ENCODE measurements at regions not wholly inside any gene's neighbourhood (a gene's known extent, or its start where the extent isn't known, plus 50 kb on each side); places are given as distances from the start of the nearest gene placed in this dataset.

- no peaks in the 10 kb centered on the region for H3K4me1 ChIP-seq
- ATAC-seq (ENCODE audit: low FRiP score in 2 of 2) = no peak
These were observed 104.3 kb downstream of the DACT2 start for GRCh38 chr6:168215121-168215808.

DNA sequence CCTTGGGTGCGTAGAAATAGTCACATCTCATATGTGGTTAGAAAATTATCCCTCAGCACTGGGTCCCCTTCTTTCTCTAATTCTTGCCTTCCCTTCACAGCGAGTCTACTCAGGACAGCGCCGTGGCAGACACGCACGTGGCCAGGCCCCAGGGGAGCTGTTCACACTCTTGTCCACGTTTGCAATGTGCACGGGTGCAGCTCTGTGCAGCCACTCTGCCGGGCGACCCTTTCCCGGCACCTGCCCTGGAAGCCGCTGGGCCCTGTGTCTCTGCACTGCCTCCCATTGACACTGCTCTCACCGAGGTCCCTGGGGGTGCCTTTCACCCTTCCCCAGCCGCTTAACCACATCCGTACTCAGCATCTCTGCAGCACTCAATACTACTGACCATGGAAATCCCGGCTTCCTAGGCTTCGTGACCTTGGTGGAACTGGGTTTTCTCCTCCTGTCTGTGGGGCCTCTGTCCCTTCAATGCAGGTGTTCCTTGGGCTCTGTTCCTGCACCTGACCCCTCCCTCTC is 104.9 kb downstream of the DACT2 start:
- TF ChIP-seq EP300 (IDR thresholded peaks at IDR 0.05) (no peak), POLR2A (IDR thresholded peaks at IDR 0.05) (no peak), CTCF (IDR thresholded peaks at IDR 0.05) (no peak), POLR2AphosphoS5 (IDR thresholded peaks at IDR 0.05) (no peak)
- H3K36me3 ChIP-seq = no peaks in the 10 kb centered on the region
- no peaks in the 10 kb centered on the region for H3K4me1 ChIP-seq
- H3K27ac ChIP-seq = no peak overlapping the region
- DNase-seq (peak; percentile 19 to 73), ATAC-seq (ENCODE audit: low FRiP score in 2 of 2) (no peak)
- H3K4me3 ChIP-seq = no peak overlapping the region
- no peaks in the 10 kb centered on the region for H3K9me3 ChIP-seq
- WGBS, 2 donors = 84 to 91% methylated on average over 14 to 17 of the region's 17 CpGs
- H3K27me3 ChIP-seq = no peaks in the 10 kb centered on the region

More at GRCh38 chr6:168215121-168215808, 104.3 kb downstream of the DACT2 start:
- Histone ChIP-seq H3K9me3 (no peaks in the 10 kb centered on the region), H3K36me3 (no peaks in the 10 kb centered on the region), H3K27me3 (no peaks in the 10 kb centered on the region), H3K27ac (no peak overlapping the region), H3K4me3 (no peak overlapping the region)
- 81 to 89% methylated on average over 23 of the region's 23 CpGs for WGBS, 2 donors
- DNase-seq = peak in 1 of 2 donors; percentile 15
- TF ChIP-seq EP300 (IDR thresholded peaks at IDR 0.05) (no peak), POLR2A (IDR thresholded peaks at IDR 0.05) (no peak), POLR2AphosphoS5 (IDR thresholded peaks at IDR 0.05) (no peak), CTCF (IDR thresholded peaks at IDR 0.05) (no peak)

GRCh38 chr6:168213121-168213524 is 106.5 kb downstream of the DACT2 start:
- peak in 1 of 2 donors; percentile 18 for DNase-seq
- ATAC-seq (ENCODE audit: low FRiP score in 2 of 2) = no peak
- H3K27me3 ChIP-seq = no peaks in the 10 kb centered on the region
- 92 to 93% methylated on average over 13 to 16 of the region's 16 CpGs for WGBS, 2 donors
- no peak for TF ChIP-seq POLR2A (IDR thresholded peaks at IDR 0.05)
- TF ChIP-seq EP300 (IDR thresholded peaks at IDR 0.05) = no peak
- no peak for TF ChIP-seq POLR2AphosphoS5 (IDR thresholded peaks at IDR 0.05)
- no peak overlapping the region for H3K27ac ChIP-seq
- H3K36me3 ChIP-seq = no peaks in the 10 kb centered on the region
- H3K4me3 ChIP-seq = no peak overlapping the region
- no peaks in the 10 kb centered on the region for H3K9me3 ChIP-seq
- no peaks in the 10 kb centered on the region for H3K4me1 ChIP-seq

- no peak for TF ChIP-seq EP300 (IDR thresholded peaks at IDR 0.05)
- no peak for TF ChIP-seq POLR2A (IDR thresholded peaks at IDR 0.05)
- no peak for TF ChIP-seq POLR2AphosphoS5 (IDR thresholded peaks at IDR 0.05)
- no peak for TF ChIP-seq CTCF (IDR thresholded peaks at IDR 0.05)
- Histone ChIP-seq H3K27ac (no peak overlapping the region), H3K4me3 (no peak overlapping the region), H3K4me1 (no peaks in the 10 kb centered on the region), H3K36me3 (no peaks in the 10 kb centered on the region), H3K27me3 (no peaks in the 10 kb centered on the region), H3K9me3 (no peaks in the 10 kb centered on the region)
- DNase-seq = peak in 1 of 2 donors; percentile 11
- WGBS, 2 donors = 90 to 97% methylated on average over 12 to 20 of the region's 22 CpGs
- ATAC-seq (ENCODE audit: low FRiP score in 2 of 2) = no peak
These were observed 107.2 kb downstream of the DACT2 start for GRCh38 chr6:168212362-168212761.

GRCh38 chr6:168211681-168212080 is 107.9 kb downstream of the DACT2 start:
- Histone ChIP-seq H3K27me3 (no peaks in the 10 kb centered on the region), H3K4me3 (no peak overlapping the region), H3K36me3 (no peaks in the 10 kb centered on the region), H3K9me3 (no peaks in the 10 kb centered on the region), H3K4me1 (no peaks in the 10 kb centered on the region), H3K27ac (no peak overlapping the region)
- WGBS, 2 donors = 79 to 81% methylated on average over 7 of the region's 7 CpGs
- peak in 1 of 2 donors; percentile 4 for DNase-seq
- TF ChIP-seq POLR2A (IDR thresholded peaks at IDR 0.05) = no peak
- no peak for TF ChIP-seq POLR2AphosphoS5 (IDR thresholded peaks at IDR 0.05)
- TF ChIP-seq EP300 (IDR thresholded peaks at IDR 0.05) = no peak
- no peak for TF ChIP-seq CTCF (IDR thresholded peaks at IDR 0.05)
- ATAC-seq (ENCODE audit: low FRiP score in 2 of 2) = no peak
